ENCODE measurements at regions not wholly inside any gene's neighbourhood (a gene's known extent, or its start where the extent isn't known, plus 50 kb on each side); places are given as distances from the start of the nearest gene placed in this dataset.

DNA sequence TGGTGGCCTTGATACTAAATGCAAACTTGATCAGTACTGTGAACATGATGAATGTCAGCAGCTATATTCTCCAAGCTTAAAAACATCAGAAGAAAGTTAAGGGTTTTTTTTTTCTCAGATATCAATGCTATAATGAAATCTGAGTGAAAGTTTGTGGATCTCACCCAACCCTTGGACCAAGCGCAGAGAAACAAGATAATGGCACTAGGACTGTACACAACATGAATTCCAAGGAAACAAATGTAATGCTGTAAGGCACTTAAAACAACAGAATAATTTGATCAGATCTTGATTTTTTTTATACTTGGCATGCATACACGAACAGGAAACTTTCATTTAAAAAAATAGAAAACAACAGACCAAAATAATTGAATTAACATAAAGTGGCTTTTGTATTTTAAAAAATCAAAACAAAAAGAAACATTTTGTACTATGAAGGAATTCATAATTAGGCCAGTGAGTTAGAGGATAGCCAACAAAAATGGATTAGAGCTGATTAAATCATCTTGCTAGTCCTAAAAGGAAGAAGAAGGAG, 1154.0 kb upstream of the EYS start:
- no peak for DNase-seq (ENCODE audit: low read depth in 2 of 2)

DNA sequence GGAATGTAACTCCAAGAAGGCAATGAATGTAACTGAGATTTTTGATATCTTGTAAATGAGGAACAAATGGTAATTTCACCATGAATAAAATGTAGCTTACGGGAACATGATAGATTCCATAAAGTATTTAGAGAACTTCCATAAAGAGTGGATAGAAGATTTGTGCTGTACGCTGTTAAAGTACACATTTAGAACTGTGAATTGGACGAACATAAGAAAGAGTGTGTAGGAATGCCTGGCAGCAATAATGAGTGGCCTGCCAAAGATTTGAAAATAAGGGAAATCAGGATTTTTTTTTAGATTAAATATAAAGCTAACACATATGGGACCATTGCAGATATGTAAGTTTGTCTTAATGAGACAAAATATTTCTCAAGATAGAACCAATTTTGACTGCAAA, 1153.3 kb upstream of the EYS start:
- no peak for DNase-seq (ENCODE audit: low read depth in 2 of 2)

DNA sequence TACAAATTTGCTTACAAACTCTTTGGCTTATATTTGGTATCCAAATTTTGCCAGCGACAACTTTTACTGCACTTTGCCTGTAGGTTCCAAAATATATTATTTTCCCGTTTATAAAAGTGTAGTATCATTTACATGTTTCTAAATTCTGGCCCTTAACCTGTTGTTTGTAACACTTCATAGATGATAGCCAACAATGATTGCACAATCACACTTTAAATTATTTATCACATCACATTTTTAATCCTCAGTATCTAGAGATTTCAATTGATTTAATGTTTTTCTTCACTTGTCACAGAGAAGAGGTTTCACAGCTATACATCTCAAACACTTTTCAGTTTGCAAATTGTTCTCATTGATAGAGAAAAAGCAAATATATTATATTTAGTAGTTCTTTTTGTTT, 1151.2 kb upstream of the EYS start:
- DNase-seq (ENCODE audit: low read depth in 2 of 2) = no peak

DNA sequence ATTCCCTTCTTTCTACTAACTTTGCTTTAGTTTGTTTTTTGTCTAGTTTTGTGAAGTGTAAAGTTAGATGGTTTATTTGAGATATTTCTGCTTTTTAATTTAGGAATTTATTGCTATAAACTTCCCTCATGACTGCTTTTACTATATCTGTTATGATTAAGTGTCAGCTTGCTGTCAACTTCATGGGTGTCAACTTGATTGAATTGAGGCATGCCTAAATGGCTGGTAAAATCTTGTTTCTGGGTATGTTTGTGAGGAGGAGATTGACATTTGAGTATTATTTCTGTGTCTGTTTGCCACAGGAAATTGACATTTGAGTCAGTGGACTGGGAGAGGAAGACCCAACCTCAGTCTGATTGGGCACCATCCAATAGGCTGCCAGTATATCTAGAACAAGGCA, 1147.0 kb upstream of the EYS start:
- no peak for DNase-seq (ENCODE audit: low read depth in 2 of 2)

DNA sequence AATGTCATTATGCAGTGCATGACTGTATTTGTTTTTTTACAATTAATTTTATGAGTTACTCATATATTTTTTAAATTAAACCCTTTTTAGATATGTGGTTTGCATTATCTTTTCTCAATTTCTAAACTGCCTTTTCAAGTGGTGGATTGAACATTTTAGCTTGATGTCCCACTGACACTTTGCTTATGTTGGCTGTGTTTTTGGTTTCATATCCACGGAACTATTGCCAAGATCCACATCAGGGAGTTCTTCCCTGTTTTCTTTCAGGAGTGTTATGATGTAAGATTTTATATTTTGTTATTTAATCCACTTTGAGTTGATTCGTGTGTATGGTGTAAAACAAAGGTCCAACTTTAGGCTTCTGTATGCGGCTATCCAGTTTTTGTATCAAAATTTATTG, 1144.9 kb upstream of the EYS start:
- no peak for DNase-seq (ENCODE audit: low read depth in 2 of 2)

DNA sequence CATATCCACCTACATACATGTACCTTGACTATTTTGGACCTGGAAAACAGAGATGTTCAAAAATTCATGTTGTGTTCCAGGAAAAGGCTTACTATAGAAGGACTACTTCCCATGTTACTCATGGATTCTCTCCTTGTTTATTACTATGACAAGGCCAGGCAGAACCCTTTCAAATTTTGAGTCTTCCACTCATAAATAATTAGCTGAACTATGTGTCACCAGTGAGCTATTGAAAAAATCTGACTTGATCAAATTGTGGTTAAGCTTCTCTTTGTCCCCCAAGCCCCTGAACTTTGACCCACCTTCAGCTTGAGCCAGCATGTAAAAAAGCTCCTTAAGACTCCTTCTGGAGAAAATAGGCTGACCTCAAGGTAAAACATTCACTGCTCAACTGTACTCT, 1142.8 kb upstream of the EYS start:
- DNase-seq (ENCODE audit: low read depth in 2 of 2) = no peak

DNA sequence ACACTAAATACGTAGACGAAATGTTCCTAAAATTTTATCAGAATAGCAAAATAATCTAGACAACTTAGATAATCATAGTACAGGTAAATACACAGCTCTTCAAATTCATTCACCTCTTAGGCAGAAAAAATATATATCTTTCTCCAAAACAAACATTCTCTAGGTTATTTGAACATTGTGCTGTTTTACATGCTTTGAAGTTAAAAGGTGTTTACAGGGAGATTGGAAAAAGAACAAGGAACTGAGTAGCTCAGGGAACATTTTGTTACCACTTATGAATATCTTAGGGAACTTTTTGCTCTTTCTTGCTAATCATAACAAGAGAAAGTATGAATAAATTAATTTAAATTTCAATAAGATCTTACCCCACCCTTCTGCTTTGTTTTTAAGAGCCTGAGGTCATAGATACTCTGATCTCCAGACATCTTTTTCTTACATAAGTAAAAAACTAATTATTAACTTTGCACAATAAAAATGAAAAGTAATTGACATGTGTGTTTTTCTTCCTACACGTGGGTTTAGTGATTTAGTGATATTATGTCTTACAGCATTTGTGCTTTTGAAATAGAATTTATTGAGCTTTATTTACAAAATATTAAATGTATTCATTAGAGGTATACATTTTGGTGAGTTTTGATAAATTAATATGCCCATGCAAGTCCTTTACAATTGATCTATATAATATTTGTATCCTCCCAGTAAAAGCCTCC, 1141.4 kb upstream of the EYS start:
- no peak for DNase-seq (ENCODE audit: low read depth in 2 of 2)

DNA sequence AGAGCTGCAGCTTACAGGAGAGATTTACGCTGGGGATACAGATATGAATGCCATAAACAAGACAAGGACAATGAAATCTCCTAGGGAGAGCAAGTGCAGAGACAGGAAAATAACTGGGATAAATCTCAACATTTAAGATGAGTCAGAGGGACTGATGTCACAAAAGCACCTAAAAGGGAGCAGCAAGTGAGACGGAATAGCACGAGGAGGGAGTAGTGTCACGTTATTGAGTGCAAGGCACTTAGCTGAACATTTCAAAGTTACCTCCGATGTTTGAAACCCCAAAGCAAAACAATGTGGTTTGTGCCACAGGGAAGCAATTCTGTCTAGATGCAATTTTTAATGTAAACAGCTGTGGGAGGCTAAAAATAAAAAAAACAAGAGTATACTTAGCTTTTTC, 1131.7 kb upstream of the EYS start:
- DNase-seq (ENCODE audit: low read depth in 2 of 2) = no peak

DNA sequence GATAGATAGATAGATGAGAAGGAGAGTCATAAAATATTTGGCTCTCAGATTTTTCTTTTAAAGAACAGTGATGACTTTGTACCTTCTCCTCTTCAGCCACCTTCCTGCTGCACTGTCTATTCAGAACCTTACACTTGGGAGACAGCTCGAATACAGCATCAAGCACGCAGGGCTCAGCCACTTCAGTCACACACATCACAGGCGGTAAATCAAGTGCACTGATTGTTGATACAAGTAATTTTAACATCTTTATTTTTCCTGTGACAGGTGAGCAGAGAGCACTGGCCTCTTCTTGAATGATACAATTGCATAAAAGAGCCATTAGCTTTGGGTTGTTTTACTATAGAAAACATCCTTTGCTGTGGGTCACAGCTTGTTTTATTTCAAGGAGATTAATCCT, 1118.5 kb upstream of the EYS start:
- no peak for DNase-seq (ENCODE audit: low read depth in 2 of 2)

DNA sequence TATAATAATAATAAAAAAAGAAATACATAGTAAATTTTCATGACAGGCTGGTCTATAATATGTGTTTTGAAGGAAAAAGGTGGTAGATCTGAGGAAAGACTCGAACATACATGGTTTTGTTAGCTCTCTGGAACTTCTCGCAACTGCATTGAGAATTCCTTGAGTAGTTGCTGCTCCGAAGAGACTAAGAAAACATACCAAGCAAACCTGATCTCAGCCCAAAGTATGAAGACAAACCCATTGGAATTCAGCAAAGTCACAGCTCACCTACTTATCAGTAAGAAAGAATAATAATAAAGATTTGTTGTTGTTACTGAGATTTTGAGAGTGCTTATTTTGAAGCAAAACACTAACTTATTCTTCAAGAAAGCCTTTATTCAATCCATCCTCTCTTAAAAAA, 1107.1 kb upstream of the EYS start:
- DNase-seq (ENCODE audit: low read depth in 2 of 2) = no peak

DNA sequence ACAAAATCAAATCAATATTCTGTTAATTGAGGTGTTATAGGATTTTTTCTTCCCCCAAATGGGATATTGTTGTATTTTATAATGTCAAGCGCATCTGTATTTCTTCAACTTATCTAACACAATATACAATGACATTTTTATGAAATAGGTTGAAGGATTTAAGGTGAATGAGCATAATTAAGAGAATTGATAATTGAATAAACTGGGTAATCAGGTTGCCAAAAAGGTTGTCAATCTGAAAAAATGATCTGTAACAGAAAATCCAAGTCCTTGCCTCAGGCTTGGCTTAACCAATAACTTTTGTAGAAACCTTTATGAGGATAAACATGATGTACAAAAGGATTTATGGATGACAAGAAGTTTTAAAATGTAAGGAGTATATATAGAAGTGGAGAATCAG, 1101.7 kb upstream of the EYS start:
- DNase-seq (ENCODE audit: low read depth in 2 of 2) = no peak

DNA sequence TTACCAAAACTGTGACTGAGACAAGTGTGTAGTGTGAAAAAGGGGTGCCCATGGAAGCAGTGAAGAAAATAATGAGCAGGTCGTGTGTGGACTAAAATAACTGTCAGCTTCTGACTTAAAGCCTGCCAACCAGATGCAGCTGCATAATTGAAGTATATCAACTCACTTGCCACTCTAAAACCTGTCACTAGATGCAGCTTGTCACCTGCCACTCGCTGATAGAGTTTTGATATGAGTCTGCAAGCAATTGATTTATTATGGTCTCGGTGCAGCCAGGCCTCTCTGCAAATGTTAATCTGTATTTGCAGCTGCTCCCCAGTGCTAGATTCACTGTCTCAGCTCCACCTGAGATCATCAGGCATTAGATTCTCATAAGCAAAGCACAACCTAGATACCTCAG, 1090.0 kb upstream of the EYS start:
- DNase-seq (ENCODE audit: low read depth in 2 of 2) = no peak

DNA sequence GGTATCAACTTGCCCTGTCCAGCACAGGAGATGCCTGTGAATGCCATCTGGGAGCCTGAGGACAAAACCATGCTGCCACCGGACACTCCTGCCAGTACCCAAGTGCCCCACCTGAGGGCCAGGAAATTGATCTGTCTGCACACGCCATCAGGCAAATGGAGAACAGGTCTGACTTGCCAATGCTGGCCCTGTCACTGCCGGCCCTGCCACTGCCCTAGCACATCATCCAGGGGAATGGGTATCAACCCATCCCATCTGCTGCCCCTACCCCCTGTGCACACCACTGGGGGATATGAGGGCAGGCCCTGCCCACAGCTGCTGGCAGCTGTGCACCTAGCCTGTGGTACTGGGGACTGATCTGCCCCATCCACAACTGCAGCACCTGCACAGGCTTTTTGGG, 1081.6 kb upstream of the EYS start:
- DNase-seq (ENCODE audit: low read depth in 2 of 2) = no peak

DNA sequence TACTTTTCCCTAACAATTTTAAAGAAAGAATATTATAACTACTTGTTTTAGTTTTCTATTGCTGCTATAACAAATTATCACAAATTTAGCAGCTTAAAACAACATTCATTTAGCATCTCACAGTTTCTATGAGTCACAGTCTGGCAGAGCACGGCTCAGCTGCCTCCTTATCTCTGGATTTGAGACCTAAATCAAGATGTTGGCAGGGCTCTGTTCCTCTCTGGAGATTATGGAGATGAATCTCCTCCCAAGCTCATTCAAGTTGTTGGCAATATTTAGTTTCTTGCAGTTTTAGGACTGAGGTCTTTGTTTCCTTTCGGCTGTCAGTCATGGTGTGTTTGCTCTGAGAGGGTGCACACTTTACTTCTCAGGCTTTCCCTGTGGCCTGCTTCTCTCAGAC, 1065.8 kb upstream of the EYS start:
- DNase-seq (ENCODE audit: low read depth in 2 of 2) = no peak

DNA sequence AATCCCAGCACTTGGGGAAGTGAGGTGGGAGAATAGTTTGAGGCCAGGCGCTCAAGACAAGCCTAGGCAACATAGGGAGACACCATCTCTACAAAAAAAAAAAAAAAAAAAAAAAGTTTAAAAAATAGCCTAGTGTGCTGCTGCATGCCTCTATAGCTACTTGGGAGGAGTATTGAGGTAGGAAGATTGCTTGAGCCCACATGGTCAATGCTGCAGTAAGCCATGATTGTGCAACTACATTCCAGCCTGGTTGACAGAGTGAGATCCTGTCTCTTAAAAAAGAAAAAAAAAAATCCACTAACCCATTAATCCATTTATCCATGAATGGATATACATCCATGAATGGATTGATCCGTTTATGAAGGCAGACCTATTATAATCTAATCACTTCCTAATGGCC, 1064.6 kb upstream of the EYS start:
- DNase-seq (ENCODE audit: low read depth in 2 of 2) = no peak

DNA sequence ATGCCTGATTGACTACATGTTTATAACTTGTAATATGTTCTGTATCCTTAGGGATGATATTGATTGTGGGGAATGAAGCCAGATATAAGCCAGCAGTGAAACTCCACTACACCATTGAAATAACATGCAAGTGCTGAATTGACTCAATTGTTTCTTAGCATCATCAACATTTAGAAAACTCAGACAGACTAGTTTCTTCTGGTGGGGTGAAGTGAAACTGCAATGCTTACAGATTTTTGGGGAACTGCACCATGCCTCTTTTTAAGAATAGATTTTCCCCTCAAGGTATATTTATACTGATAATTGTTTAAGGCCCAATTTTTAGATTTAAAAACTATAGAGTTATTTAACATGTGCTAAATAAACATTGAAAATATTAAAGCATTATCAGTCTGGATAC, 1044.6 kb upstream of the EYS start:
- no peak for DNase-seq (ENCODE audit: low read depth in 2 of 2)

DNA sequence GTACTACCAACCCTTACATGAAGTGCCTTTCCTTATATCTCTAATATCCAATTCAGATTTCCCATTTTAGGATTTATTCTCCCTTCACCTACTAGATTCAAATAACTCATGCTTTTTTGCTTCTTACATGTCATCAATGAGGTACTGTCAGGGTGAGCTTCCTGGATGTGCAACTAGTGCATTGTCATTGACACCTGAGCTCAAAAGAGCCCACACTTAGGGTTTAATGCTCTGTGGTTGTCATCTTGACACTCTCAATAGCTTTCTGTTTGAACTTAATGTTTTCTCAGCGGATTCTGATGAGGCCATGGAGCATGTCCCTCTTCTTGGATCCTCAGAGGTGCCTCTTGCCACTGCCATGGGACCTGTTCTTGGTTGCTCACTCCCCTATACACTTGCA, 1033.3 kb upstream of the EYS start:
- no peak for DNase-seq (ENCODE audit: low read depth in 2 of 2)

DNA sequence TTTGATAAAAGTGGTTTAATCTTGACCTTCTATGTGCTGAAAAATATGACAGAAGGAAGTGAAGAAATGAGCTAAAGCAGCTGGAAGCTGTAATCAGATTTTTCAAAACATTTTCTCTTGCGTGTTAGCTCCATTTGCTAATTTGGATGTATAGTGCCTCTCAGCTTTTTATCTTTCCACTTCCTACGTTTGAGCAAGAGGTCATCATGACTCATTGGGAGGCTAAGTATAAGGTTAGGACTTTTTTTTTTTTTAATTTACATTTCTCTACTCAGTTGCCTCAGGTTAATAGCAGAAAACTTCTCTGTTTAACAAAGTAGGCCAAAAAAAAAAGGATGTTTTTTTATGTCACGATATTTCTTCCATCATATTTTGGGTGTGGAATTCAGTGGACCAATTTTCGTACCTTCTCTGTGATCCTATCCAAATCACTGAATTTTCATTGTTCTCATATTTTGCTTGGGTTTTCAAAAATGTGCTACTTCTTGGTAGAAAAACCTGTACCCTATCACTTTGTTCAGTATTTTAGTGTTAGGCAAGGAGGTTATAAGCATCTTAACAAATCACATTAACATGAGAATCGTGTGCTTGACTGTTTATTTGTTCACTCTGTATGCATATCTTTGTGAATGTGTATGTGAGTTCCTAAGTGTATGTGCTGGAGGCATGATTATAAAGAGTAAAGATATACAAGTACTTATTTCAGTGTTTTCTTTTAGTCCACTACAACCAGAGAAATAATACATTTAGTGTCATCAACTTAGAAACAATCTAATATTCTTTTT, 1028.3 kb upstream of the EYS start:
- no peak for DNase-seq (ENCODE audit: low read depth in 2 of 2)

DNA sequence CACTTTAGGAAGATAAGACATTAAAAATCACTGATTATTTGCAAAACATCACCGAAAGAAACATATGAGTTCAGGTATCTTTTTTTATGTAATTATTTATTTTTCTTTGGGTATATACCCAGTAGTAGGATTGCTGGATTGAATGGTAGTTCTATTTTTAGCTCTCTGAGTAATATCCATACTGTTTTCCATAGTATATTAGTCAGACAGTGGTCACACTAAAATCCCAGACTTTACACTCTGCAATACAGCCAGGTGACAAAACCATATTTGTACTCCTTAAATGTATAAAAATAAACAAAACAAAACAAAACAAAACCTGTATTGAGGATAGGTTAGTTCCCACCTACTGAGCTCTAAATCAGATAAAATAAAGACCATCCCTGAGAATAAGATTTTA, 1024.3 kb upstream of the EYS start:
- no peak for DNase-seq (ENCODE audit: low read depth in 2 of 2)

DNA sequence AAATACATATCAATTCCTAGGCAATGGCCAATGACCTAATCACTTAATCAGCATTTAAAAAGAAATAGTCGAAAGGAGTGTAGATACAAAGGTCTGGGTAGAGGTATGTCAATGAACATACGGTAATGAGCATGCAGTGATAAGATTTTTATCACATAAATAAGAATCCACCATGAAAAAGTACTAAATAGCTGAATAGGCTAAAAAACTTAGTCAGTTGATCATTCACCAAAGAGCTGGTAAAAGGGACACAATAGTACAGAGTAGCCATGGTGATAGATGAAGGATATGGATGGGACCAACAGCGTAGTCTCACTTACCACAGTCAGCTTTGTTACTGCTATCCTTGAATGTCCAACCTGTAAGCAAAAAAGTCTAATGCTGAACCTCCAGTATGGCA, 1018.6 kb upstream of the EYS start:
- DNase-seq (ENCODE audit: low read depth in 2 of 2) = no peak

DNA sequence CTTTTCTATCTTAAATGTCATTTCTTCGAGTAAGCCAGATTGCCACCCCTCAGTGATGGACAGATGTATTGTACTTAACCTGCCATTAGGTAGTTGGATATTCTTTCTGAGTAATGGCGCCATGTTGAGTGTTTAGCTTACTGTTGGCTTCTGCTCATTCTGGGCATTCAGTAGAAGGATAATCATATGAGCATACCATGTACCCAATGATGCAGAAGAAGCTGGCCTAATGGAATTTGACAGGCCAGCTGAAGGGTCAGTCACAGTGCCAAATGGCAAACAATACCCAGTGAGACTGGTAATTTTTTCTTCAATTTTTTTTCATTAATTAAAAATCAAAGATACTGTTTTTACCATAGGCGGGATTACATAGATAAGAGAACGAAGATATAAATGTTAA, 1010.8 kb upstream of the EYS start:
- no peak for DNase-seq (ENCODE audit: low read depth in 2 of 2)

DNA sequence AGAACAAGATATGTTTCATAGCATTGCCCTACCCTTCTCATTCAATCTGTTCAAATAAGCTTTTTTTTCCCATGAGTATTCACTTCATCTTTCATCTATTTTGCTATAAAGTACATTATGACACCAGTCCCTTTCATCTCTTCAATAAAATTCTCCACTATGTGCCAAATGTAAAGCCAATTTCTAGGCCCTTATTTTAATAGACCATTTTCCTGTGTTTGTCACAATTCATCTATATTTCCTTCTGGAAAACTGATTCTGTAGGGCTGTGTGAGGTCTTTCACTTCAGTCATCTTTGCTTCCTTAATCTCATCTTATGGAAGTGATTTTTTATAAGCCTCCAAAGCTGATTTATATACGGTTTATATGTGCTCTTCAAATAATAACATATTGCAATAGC, 992.4 kb upstream of the EYS start:
- DNase-seq (ENCODE audit: low read depth in 2 of 2) = no peak

DNA sequence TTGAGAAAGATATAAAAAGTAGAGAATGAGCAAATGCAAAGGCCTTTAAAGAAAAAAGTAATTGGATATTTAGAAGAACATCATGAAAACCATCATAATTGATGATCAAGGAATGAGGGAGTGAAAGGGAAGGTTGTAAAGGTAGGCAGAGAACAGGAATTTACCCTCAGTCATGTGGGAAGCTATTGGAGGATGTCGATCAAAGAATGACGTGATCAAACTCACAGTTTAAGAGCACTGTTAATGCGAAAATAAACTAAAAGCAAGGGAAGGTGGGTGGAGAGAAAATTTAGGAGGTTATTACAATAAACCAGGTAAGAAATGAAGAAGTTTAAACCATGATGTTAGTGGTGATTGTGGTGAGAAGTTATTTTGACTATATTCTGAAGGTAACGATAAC, 982.6 kb upstream of the EYS start:
- no peak for DNase-seq (ENCODE audit: low read depth in 2 of 2)

Data from lung microvascular endothelial cell (primary cell).